ENCODE measurements at regions not wholly inside any gene's neighbourhood (a gene's known extent, or its start where the extent isn't known, plus 50 kb on each side); places are given as distances from the start of the nearest gene placed in this dataset.

DNA sequence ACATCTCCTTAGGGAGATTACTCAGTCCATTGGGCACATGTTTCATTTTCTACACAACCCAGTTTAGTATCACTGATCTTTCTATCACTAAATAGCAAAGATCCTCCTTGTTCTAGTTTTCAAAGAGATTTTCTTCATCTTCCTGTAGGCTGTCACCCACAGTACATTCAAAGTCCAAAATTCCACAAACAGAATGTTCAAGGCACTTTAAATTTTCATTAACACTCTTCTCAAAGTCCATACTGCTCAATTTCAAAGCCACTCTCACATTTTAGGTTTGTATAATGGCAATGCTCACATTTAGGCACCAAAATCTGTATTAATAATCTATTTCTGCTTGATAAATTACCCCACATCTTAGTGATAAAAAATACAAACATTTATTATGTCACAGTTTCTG, 152.8 kb downstream of the FSIP2 start:
- no peak for DNase-seq

DNA sequence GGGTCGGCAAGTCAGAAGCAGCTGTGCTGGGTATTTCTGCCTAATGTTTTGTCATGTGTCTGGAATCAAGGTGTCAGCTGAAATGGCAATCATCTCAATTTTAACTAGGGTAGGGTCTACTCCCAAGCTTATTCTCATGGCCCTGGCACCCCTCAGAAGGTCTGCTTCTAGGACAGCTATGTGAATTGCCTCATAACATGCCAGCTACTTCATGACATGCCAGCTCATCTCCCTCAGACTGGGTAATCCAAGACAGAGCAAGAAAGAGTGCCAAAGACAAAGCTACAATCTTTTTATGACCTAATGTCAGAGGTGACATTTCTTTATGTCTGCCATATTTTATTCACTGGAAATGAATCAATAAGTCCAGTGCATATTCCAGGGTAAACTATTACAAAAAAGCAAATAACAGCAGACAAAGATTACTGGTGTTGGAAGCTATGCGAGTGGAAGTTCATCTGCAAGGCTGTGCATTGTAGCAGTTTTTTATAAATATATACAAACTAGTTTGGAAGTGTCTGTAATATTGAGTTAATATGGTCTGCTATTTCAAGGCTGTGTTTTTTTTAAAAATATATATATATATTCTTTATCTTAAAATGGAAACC, 153.3 kb downstream of the FSIP2 start:
- DNase-seq: no peak

GRCh38 chr2:185892484-185892883, 153.9 kb downstream of the FSIP2 start:
- no peak for DNase-seq

GRCh38 chr2:185894223-185894622, 155.6 kb downstream of the FSIP2 start:
- DNase-seq: no peak

GRCh38 chr2:185895828-185896693, 157.5 kb downstream of the FSIP2 start:
- DNase-seq: no peak

- DNase-seq: no peak
Measured at GRCh38 chr2:185899366-185899765, 160.8 kb downstream of the FSIP2 start.

DNA sequence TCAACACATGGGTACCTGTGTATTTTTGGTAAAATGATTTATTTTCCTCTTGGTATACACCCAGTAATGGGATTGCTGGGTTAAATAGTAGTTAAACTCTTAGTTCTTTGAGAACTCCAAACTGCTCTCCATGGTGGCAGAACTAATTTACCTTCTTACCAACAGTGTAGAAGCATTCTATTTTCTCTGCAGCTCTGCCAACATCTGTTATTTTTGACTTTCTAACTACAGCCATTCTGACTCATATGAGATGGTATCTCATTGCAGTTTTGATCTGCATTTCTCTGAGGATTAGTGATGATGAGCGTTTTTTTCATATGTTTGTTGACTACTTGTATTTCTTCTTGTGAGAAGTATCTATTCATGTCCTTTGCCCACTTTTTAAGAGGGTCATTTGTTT, 180.6 kb downstream of the FSIP2 start:
- DNase-seq: no peak

GRCh38 chr2:185921048-185921756, 182.6 kb downstream of the FSIP2 start:
- DNase-seq: no peak

DNA sequence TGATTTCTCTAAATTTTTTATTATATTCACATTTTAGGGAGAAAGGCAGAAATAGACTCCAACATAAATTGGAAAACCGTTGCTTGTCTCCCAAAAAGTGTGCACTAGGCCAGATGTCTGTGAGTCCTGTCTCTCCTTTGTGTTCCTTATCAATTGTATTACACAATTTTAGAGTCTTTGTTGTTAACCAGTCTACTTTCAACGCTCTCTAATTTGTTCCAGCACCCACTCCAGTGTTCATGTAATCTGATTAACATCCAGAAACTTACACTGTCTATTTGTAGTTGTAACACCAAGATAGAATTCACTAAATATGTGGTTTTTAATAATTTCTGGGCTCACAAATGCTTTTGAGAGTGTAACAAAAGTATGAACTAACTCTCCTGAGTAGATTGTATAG, 195.6 kb downstream of the FSIP2 start:
- no peak for DNase-seq

GRCh38 chr2:185939858-185940257, 201.3 kb downstream of the FSIP2 start:
- DNase-seq: no peak

DNA sequence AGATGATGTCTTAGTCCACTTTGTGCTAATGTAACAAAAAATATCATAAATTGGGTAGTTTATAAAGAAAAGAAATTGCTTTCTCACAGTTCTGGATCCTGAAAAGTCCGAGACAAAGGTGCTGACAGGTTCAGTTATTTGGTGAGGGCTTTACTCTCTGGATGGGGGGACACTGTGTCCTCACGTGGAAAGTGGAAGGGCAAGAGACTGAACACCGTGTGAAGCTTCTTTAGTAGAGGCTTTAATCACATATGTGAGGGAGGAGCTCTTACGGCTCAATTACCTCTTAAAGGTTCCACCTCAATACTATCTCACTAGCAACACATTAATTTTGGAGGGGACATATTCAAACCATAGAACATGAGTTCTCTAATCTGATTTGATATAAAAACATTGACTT, 204.3 kb downstream of the FSIP2 start:
- no peak for DNase-seq

DNA sequence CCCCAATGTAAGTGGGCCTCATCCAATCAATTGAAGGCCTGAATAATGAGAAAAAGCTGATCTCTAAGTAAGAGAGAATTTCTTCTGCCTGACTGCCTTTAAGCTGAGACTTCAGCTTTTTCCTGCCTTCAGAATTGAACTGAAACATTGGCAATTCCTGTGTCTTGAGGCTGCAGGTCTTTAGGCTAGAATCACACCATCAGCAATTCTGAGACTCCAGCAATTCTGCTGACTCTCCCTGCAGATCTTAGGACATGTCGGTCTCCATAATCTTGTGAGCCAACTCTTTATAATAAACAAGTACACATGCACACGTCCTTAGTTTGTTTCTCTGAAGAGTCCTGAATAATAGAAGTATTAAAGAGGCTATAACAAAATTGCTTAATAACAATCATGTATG, 209.1 kb downstream of the FSIP2 start:
- no peak for DNase-seq

GRCh38 chr2:185952100-185952499, 213.5 kb downstream of the FSIP2 start:
- DNase-seq: no peak

DNA sequence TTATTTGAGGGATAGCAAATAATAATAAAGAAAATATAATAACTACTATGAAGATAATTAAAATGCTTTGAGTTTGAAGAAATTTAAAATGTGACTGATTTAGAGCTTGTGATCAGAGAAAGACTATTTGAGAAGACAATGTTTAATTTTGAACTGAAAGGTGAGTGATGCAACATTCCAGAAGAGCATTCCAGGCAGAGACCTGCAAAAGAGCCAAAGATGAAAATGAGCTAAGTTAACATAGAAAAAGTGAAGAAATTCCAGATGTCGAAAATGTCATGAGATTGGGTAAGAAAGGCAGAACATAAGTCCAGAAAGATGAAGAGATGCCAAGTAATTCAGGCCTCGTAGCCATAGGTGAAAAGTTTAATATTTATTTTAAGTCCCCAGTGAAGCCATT, 215.8 kb downstream of the FSIP2 start:
- DNase-seq: no peak

DNA sequence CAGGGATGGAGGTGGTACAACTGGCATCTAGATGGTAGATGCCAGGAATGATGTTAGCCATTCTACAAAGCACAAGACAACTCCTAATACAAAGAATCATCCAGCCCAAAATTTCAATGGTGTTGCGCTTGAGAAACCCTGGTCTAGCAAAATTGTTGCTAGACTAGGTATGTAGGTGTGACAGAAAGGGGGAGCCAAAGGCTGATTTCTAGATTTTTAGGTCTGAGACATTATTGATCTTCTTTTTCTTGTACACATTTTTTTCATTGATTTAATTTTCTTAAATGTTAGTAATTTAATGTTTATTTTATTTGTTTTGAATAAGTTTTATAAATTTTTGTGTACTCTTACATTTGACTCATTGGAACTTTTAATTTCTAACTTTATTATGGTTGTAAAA, 216.4 kb downstream of the FSIP2 start:
- DNase-seq: no peak

DNA sequence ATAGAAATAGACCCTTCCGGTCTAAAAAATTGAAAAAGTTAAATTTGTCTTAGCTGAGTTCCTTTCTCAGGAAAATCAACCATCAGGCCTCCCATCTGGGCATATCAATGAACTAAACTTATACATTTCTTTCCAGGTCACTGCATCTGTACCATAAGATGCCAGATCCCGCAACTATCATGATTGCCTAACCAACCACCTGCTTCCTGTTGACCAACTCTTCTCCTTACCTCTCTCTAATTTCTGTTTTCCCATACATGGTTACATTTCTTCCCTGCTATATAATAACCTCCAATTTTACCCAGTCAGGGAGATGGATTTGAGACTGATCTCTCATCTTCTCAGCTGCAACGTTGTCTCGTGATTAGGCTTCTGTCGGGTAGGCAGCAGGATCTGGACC, 228.7 kb downstream of the FSIP2 start:
- DNase-seq: no peak

DNA sequence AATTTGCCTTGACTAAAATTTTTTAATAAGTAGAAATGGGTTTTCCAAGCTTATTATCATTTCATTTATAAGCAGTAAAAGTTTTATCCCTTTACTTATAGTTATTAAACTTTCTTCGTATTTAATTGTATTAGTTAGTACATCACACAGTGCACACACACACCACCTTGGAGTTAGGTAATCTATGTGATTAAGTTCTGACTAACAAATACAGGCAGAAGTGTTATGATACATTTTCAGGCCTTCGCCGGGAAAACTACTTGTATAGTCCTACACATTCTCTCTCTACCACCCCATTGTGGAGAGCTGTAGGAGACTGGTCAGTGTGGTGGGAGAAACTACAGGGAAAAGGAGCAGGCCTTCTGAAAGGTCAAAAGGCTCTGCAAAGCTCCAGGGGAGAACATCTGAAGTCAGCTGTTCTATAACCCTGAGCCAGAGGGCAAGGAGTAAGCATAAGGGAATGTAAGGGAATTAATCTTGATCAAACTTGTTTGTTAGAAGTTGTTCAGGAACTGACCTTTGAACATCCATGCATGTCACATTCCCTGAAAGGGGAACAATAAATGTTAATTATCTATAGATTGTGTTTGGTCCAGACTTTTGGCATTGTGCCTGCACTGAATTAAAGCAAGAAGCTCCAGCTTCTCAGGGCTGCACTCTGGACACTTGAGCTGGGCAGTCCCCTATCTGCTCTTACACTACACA, 231.7 kb downstream of the FSIP2 start:
- no peak for DNase-seq

DNA sequence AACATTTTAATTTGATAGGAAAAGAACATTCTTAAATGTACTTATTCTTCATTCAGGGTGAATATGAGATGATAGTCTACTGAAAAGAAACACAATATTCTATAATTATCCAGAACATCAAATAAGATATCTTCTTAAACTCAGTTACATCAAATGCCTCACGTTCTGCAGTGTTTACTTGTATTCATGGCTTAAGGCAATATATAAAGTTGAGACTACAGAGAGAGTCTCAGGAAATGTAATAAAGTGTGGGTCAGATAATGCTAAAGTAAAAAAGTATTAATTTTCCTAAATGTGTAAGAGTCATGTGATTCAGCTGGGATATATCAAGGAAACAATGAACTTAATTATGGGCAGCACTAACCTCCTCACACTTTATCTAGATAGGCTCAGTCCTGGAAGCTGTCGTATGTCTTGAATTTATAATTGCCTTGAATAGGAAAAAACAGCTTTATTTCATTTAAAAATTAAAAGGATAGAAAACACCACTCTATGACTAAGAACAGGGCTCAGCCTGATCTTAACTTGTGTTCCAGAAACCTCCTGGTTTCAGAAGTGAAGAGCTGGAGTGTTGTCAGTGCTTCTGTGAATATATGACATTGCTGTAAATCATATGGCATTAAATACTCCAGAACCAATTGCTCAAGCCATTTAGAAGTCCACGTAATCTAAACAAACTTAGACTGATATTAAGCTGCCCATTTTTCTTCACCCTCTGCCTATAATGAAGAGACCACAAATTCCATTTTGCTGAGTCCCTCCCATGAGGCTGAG, 240.2 kb downstream of the FSIP2 start:
- no peak for DNase-seq

DNA sequence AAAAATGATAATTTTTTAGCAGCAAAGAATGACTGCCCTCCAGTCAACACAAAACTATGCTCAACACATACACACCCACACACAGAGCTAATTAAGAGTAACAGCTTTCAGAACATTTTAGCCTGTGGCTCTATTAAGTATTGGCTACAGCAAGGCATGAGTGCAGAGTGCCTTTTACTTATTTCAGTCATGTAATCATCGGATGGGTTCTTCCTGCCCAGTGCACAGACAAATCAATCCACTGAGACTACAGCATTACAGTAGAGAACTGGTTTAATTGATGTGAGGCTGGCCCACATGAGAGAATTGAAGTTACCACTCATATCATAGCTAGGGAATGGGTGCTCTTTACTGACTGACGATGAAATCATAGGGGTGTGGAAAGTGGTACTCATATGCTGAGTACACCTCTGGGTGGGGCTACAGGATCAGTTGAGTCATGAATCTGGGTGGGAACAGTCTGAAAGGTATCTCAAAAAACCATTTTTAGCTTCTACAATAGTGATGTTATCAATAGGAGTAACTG, 241.0 kb downstream of the FSIP2 start:
- no peak for DNase-seq

- DNase-seq: no peak
Measured at GRCh38 chr2:185980944-185981343, 242.3 kb downstream of the FSIP2 start.

GRCh38 chr2:185984670-185985069, 246.1 kb downstream of the FSIP2 start:
- no peak for DNase-seq

Data from right lung (tissue), 2 donors.